HCEC 1CT (cell line): ENCODE measurements at regions not wholly inside any gene's neighbourhood (a gene's known extent, or its start where the extent isn't known, plus 50 kb on each side); places are given as distances from the start of the nearest gene placed in this dataset.
A peak's percentile ranks its signal among the peaks of the same experiment; 100 is the strongest.

Source experiments
- DNase-seq: peaks from one replicate; pipeline ENCODE4 v3.0.0-alpha.2; 2017

DNA sequence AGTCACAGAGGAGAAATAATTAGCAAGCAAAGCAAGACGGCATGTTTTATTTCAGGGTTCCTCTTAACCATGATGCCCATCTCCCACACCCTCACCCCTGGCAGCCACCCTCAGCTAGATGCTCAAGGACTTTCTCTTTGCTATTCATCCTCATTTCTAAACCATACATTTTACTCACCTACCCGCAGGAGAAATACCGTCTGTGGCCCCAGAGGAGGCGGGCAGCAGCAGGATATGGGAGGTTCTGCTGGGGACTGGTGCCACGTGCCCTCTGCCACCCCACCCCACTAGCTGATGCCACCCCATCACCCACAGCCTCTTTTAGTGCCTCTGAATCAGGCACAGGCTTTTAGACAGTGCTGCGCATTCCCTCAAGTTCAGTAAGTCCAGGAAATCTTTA lies 168.7 kb upstream of the ITGB1 start:
- DNase-seq = no peak

DNA sequence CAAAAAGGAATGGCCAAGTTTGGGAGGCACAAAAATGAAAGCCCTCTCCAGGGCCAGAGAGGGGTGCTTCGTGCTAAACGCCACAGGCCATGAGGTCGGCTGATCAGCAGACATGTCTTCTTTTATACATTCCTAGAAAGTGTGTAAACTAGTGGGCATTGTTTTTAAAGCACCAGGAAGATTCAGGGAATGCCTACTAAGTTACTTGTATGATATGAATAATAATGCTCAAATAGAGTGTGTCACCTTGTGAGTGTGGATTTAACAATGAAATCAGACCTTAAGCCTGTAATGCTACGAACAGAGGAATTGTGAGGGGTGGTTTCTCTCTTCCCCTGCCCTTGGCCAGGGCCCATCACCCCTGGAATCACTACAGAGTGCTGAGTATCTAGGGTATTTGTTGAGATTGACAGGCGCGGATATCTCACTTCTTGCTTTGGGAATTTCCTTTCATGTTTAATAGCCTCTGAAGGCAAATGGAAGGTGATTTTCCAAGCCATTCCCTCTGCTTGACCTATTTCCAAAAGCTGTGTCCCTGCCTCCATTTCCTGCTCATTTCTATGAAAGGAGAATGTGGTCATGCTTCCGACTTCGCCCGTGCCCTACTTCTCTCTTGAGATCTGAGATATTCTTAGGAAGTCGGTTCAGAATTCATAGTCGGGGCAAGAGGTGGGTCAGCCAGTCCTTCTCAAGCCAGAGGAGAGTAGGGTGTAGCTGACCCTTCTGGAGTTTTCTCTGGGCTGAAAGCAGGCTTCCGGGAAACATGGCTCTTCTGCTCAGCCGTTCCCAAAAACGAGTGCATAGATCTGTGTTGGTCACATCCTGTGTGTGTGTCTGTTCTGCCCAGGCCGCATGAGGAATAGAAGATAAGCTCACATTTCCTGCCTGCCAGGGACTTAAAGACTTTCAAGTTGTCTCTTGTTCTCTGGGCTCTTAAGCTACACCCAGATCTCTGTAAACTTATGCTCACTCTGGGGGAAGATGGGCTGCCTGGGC lies 167.8 kb upstream of the ITGB1 start:
- DNase-seq = peak; percentile 28

DNA sequence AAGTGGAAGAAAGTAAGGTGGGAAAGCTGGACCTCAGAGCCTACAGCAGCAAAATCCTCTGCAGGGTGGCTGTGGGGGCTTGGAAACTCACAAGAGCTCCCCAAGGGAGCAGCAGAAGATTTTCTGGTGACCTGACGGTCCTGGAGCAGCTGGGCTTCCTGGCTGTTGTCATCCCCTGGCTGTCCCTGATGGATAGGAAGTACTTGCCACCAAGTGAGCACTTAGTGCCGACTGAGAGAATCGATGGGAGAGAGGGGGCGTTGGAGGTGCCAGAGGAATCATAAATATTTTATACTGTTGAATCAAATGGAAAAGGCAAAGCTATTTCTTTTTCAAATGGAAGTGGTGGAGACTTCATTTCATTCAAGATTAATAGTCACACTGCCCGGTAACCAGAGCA lies 167.1 kb upstream of the ITGB1 start:
- DNase-seq = no peak

DNA sequence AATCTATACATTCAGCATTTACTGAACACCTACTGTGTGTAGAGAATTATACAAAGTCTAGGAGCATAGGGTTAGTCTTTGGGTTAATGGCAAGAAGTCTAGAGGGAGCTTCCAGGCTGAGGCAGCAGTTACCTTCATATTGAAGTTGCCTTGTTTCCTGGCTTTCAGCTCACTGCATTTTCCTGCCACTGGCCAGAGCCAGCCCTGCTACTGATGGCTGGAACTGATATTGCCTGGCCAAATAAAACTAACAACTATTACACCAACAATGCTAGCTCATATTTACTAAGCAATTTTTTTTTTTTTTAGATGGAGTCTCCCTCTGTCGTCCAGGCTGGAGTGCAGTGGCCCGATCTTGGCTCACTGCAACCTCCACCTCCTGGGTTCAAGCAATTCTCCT lies 165.7 kb upstream of the ITGB1 start:
- no peak for DNase-seq

DNA sequence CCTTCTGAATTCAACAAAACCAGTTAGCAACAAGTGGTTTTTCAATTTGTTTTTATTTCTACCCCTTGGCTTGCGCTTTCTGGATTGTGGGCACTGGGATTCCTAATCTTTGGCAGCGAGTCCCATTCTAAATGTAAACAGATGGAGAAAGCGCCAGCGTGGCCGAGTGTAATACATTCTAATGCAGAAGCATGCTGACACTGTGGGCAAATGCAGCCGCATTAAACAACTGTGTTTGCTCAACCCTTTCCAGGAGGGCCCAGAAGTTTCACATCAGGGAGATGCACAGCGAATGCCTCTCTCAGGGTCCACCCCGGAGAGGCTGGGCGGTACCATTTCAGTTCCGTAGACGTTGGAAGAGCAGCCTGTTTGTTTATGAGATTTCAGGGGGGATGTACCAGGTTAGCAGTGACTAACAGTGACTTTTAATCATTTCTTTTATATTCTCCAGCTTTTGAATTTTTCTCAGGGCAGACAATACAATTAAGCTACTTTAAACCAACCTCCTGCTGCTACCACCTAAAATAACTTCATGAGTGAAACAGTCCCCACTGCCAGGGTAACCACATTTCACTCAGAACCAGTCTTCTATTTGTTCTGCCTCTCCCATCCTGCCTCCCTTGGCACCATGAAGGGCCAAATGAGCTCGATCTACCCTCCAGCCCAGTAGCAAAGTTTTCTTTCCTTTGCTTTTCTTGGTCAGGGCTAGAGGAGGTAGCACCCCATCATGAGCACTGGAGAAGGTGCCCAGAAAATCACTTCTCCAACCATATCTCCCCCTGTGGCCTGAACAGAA lies 164.2 kb upstream of the ITGB1 start:
- DNase-seq = peak; percentile 66

DNA sequence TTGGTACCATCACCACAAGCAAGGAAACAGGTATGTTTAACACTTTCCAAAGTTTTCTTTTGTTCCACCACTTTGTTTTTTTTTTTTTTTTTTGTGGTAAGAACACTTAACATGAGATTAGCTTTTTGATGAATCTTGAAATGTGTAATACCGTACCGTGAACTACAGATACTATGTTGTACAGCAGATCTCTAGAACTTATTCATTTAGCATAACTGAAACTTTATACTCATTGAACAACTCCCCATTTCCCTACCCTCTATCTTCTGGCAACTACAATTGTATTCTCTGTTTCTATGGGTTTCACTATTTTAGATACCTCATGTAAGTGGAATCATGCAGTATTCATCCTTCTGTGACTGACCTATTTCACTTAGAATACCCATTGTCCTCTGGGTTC lies 162.7 kb upstream of the ITGB1 start:
- DNase-seq = no peak

DNA sequence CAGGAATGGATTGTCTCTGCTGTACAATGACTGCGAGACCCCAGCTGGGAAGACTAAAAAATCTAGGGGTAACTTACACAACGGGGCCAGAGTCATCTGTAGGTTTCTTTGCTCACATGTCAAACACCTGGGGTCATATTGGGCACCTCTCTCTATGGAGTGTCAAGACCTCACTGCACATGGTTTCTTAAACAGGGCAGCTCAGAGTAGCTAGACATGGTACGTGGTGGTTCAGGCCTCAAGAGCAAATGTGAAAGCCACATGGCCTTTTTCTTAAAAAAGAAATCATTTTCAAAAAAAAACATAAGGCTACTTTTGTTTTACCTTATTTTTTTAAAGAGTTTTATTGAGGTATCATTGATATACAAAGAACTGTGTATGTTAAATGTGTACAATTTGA lies 162.2 kb upstream of the ITGB1 start:
- no peak for DNase-seq

DNA sequence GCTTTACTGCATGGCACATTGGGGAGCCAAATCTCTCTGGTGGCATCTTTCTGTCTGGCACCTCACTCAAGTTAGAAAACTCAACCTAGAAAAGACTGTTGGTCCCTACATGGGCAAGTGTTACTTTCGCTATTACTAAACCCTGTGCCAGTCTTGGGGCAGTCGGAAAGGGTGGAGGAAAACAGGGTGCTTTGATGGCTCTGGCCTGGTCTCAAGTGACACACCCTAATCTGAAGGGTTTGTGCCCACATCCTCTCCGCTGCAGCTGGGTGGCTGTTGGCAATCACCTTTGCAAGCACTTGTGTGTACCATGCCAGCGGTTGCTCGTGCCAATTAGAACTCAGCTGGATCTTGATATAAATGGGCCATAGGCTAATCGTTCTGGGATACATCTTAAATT lies 159.8 kb upstream of the ITGB1 start:
- DNase-seq = no peak

DNA sequence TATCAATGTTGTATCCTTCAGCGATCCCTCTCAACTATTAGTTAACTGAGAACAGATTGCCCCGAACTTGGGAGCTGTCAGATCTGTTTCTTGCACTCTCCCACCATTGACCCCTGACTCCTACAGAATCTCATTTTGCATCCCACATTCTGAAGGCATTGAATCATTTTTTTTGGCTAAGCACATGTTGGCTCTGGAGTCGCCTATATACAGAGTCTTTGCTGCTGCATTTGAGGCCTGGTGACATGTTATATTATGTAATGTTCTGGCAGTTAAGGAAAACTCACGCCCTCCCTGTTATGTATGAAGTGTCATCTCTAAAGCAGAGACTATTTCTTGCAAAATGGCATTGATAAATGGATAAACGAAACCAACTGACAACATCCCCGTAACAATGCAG lies 159.2 kb upstream of the ITGB1 start:
- no peak for DNase-seq

DNA sequence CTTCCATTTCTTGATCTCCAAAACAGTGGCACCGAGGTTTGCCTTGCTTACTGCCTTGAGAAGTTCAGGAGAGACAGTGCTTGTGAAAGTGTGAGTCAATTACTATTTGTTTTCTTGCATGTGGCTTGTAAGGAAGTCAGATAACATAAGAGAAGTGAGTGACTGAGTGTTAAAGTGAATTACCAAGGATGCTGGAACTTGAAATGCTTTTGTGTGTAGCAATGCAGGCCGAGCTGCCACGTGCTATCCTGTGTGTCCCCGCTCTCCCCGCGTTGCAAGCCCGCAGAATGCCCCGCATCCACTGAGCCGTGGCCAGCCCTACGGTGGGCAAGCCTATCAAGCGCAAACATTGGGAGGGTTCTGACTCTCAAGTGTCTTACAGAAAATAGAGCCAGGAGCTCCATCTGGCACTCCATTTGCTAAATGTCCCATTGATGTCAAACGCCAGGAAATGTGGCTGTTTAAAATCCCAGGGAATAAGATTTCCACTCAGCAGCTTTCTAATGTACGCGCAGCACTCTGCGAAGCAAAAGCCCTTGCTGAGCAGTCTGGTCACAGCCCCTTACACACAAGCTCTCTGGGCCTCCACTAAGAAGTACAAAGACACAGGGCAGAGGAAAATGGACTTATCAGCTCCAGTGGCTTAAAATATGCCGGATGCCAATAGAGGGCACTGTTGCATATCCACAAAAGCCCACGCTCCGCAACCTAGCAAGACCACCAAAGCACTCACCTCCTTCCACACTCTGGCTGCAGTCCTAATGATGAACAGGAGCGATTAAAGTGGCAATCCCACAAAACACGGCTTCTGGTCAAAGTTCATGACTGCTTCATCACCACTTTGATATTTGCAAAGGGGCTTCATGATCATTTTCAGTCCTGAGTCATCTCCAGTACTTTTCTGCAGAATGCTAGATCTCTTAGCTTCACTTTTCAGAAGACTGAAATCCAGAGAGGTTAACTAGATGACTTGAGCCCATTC lies 158.0 kb upstream of the ITGB1 start:
- DNase-seq = peak; percentile 61

DNA sequence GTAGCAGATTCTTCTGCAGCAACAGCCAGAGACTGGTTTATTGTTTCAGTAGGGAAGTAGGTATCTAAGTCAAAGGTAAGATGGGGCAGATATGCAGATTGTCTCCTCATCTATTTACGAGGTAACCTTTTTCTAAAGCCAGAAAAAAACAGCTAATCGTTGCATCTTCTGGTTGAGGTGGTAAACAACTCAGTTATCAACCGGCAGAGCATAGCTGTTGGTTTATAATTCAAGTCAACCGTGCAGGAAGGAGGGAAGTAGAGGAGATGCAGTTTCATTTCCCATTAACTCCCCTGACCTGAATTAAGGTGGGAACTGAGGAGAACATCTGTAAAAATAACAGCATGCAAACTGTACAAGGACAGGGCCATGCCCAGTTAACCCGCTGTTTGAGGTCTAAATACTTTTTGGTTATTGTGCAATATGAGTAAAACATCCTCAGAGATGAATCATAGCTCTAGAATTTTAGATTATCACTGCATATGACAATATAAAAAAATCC lies 156.5 kb upstream of the ITGB1 start:
- DNase-seq = peak; percentile 80

DNA sequence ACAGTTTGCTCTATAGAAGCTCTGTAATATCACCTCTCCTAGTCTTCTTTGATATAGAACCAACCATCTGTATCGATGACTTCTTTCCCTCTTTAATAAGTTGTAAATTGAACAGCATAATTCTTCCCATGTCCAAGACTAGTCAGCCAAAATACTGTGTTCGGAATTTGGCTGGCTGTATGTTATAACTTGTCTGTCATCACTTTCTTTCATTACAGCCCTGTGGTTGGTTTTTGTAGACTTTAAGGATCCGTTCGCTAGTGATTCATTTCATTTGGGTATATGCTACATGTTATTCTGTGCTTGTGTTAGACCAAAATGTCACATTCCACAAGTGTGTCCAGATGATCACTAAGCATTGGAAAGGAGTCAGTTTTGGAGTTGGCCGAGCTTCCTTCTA lies 155.4 kb upstream of the ITGB1 start:
- no peak for DNase-seq

DNA sequence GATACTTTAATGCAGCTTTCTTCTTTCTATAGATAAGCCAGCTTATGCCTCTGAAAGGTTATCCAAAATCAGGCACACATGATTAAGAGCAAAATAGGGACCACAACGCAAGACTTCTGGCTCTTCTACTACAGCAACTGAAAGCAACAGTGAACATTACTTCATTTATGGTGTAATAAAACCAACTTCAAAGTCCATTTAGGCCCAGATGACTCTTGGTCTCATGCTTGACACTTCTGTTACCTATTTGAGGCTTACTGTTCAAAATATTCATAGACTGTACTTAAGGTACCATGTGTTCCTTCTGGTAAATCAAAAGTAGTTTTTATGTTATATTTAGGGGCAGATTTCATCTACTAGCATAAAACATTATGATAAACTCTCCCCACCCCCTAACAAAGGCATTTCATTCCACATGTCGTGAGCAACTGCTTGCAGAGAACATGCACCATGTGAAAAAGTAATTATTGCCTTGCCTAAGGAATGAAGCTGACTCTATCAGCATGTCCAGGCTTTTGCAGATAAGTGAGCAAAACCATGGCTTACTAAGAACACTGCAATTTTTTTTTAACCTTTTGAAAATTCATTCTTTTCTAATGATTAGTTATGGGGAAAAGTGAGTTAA lies 154.9 kb upstream of the ITGB1 start:
- DNase-seq = no peak

DNA sequence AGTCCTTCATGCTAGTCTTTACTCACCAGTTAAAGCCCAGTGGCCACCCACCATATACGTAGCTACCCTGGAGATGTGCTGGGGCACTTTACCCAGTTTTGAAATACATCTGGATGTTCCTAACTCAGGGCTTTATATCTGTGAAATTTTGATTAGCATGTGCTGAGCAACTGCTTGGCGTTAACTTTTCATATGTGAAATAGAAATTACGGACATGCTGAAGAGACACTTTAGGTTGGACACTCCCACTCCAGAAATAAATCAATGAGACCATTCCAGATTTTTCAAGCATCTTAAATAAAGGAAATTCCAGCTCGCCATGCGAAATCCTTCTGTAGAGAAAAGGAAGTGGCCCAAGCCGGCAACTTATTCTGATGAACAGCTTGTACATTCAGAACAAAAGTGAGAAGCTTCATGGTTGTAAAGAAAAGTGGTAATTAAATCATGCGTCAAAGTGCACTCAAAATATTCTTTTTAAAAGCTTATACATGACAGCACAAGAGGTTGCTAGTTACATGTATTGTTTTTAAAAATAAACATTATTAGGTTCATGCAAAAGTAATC lies 153.5 kb upstream of the ITGB1 start:
- no peak for DNase-seq

DNA sequence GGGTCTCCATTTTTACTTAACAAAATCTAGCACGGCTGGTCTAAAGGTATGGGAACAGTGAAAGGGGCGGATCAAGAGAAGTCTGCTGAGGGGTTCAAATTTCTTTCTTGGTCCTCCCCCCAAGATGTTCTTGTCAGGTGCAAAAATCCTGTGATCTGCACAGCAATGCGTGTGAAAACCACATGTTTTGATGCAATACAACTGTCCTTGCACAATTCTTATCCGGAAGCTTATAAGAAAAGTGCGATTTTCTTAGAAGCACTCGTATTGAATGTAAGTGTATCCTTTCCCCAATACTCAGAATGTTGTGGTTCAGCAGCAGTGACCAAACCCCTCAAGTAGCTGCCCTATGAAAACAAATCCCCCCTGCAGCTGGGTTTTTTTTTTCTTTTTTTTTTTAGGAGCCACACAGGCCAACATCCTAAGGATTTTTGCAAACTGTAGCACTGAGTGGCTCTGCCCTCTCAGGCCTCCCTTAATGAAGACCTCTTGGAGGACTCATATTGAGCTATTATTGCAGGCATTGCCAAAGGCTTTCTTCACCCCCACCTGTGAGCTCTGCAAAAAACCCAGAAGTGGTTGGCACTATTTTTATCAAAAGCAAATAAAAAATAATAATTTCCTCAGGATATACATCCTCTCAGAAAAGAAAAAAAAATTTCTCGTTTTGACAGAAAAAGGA lies 151.9 kb upstream of the ITGB1 start:
- no peak for DNase-seq

DNA sequence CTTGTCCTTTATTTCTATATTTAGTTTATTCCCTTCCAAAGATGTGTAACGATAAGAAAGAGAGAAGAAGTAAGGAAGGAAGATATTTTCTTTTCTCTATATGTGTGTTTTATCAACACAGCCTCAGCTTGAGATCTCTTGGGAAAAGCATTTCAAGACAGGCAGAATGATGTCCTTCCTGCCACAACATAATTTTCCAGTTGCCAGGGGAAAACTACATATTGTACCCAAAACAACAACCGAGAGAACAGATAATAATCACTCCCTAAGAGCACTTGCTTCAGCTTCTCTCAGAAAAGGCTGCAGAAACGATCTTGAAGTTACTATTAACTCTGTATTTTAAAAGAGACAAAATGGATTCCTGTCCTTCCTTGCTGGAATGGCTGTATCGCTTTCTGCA lies 151.4 kb upstream of the ITGB1 start:
- DNase-seq = no peak

DNA sequence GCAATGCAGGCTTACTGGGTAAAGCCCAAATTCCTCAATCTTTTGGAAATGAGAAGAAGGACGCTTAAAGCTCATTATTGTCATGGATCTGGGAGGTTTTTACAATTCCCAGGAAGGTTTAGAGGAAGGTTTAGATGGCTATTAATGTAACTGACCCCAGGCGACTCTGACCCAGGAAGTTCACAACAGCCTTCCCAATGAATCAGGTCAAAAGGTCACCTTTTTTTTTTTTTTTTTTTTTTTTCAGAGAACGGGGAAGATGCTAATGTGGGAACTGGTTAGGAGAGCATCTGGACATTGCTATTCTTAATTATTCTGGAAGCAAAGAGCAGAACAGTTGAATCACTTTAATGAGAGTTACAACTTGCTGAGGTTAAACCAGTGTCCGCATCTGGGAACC lies 149.9 kb upstream of the ITGB1 start:
- no peak for DNase-seq

DNA sequence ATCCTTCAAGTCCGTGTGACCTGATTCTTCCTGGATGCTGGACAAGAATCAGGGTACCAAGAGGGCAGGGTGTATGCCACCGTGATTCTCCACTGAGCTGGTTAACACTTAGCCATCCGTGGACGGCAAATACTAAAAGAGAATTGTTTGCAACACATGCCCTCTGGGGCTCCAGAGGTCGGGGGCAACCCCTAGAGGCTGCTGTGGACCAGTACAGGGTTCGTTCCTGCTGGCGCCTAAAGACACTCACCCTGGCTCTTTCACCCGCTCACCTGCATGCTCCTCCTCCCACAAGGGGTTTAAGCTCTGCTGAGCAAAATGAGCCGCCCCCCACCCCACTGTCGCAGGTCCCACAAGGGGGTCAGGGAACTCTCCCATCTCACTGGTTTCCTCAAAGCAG lies 148.7 kb upstream of the ITGB1 start:
- no peak for DNase-seq

DNA sequence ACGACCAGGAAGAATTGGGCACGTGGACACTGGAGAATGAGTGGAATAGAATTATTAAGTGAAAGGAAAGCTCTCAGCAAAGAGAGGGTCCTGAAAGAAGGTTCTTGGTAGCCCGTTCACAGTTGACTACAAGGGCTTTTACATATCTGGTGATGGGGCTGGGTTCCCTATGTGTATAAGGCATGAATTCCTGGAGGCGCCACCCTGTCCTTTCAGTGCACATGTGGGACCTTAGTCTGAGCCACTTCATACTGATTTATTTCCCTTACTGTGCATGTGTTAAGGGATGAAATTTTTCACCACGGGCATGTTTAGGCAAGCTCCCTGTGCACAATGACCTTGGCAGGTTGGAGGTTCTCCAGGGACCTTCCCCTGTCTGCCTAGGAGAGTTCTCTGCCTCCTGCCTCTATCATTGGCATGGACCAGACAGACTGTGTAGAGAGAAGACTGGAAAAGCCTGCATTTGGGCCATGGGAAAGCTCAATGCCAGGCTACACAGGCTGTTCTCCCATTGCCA lies 145.9 kb upstream of the ITGB1 start:
- no peak for DNase-seq

DNA sequence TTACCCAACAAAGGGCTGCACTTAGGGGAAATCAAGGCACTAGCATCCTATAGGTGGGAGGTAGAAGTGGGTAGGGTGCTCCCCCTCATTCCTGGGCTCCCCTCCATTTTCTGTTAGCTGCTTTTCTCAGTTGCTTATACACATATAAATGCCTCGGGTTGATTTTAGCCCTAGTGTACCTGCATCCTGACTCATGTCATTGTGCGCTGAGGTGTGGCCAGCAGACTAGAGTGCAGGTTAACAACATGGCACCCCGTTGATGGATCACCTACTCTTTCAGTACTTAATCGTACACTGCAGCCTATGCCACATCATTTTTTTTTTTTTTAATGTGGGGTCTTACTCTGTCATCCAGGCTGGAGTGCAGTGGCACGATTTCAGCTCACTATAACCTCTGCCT lies 144.0 kb upstream of the ITGB1 start:
- no peak for DNase-seq

DNA sequence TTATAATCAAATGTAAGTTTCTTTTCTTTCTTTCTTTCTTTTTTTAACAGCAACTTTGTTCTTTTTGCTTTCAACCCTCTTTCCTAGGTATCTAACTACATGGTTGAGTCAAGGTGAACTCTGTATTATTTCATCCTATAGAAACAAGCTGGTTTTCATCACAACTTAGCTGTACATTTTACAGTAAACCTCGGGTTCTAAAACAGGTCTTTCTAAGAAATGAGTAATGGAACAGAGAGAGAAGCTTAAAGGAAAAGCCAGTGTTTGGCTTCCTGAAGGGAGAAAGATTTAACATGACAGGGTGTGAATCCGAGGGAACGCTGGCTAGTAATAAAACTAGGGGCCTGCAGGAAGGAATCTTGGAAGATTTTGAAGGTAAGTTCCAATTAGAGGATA lies 143.4 kb upstream of the ITGB1 start:
- DNase-seq = no peak
